Frontal cortex (tissue), 3 donors: ENCODE measurements at regions not wholly inside any gene's neighbourhood (a gene's known extent, or its start where the extent isn't known, plus 50 kb on each side); places are given as distances from the start of the nearest gene placed in this dataset.

Experiments used
- DNase-seq, 2 donors: peaks; one replicate each; pipeline ENCODE4 v3.0.0; 2012; ENCODE audit warnings: low spot score in 2 of 2
- FAIRE-seq: peaks from 2 replicates; lab custom pipeline; 2012; peaks lifted over from hg19 to GRCh38; lab: Jason Lieb, UNC
- donor health status: control.
- donor health status: control.
- donor health status: control.

- FAIRE-seq = no peak
- no peak for DNase-seq
These were observed 138.5 kb upstream of the FSTL4 start for GRCh38 chr5:133750856-133751255.

GRCh38 chr5:133750356-133750755 is 138.0 kb upstream of the FSTL4 start:
- DNase-seq (no peak), FAIRE-seq (no peak)

- FAIRE-seq (no peak), DNase-seq (no peak)
These were observed 137.1 kb upstream of the FSTL4 start for GRCh38 chr5:133749331-133749985.

- FAIRE-seq (no peak), DNase-seq (no peak)
These were observed 134.5 kb upstream of the FSTL4 start for GRCh38 chr5:133746834-133747233.

- DNase-seq = no peak
These were observed 132.6 kb upstream of the FSTL4 start for GRCh38 chr5:133744960-133745308.

GRCh38 chr5:133744051-133744959 is 132.0 kb upstream of the FSTL4 start:
- DNase-seq (no peak), FAIRE-seq (no peak)

More at GRCh38 chr5:133744960-133745308, 132.6 kb upstream of the FSTL4 start:
- no peak for FAIRE-seq

- no peak for DNase-seq
- no peak for FAIRE-seq
These were observed 130.2 kb upstream of the FSTL4 start for GRCh38 chr5:133742431-133742988.

- no peak for FAIRE-seq
- no peak for DNase-seq
These were observed 129.5 kb upstream of the FSTL4 start for GRCh38 chr5:133741818-133742355.

GRCh38 chr5:133741396-133741795 is 129.1 kb upstream of the FSTL4 start:
- DNase-seq (no peak), FAIRE-seq (no peak)

- DNase-seq (no peak), FAIRE-seq (no peak)
These were observed 126.9 kb upstream of the FSTL4 start for GRCh38 chr5:133739181-133739780.

GRCh38 chr5:133738271-133738670 is 125.9 kb upstream of the FSTL4 start:
- FAIRE-seq = no peak

GRCh38 chr5:133736512-133736911 is 124.2 kb upstream of the FSTL4 start:
- DNase-seq = no peak
- FAIRE-seq = no peak

More at GRCh38 chr5:133738271-133738670, 125.9 kb upstream of the FSTL4 start:
- DNase-seq = no peak

GRCh38 chr5:133735346-133735745 is 123.0 kb upstream of the FSTL4 start:
- DNase-seq (no peak), FAIRE-seq (no peak)

- DNase-seq (no peak), FAIRE-seq (no peak)
These were observed 122.6 kb upstream of the FSTL4 start for GRCh38 chr5:133734916-133735315.

GRCh38 chr5:133732536-133732935 is 120.2 kb upstream of the FSTL4 start:
- FAIRE-seq = no peak
- DNase-seq = no peak

GRCh38 chr5:133731951-133732350 is 119.6 kb upstream of the FSTL4 start:
- FAIRE-seq = no peak
- DNase-seq = no peak

GRCh38 chr5:133730866-133731265 is 118.5 kb upstream of the FSTL4 start:
- FAIRE-seq = no peak
- DNase-seq = no peak

- no peak for DNase-seq
- FAIRE-seq = no peak
These were observed 118.0 kb upstream of the FSTL4 start for GRCh38 chr5:133730346-133730745.

- DNase-seq (no peak), FAIRE-seq (no peak)
These were observed 117.5 kb upstream of the FSTL4 start for GRCh38 chr5:133729800-133730199.

GRCh38 chr5:133728475-133728874 is 116.1 kb upstream of the FSTL4 start:
- FAIRE-seq (no peak), DNase-seq (no peak)
